K562 (cell line): ENCODE measurements at regions not wholly inside any gene's neighbourhood (a gene's known extent, or its start where the extent isn't known, plus 50 kb on each side); places are given as distances from the start of the nearest gene placed in this dataset.
"Not testable (repeated sequence)": the region's sequence is repeated elsewhere in the genome, so short reads cannot be mapped to it uniquely, and the experiment has no call there.

Source experiments
- ATAC-seq: fragments of 200-7000 bp; cut with Tn5 transposase; 3 replicates; pipeline ENCODE4 v1.9.1; 2020; ENCODE audit warnings: moderate library complexity
- BruUV-seq: library from RNA; stranded (reverse); fragments of 400-500 nt; replicated peaks from 2 replicates; lab custom pipeline; 2021; lab: Mats Ljungman, UMichigan
- CTCF ChIA-PET: fragments of 300-600 bp; formaldehyde crosslinking; extraction: SDS; loops from one replicate; lab custom pipeline; 2021; ENCODE audit warnings: low intra/inter-chr PET ratio; lab: Yijun Ruan, JAX
- POLR2A ChIA-PET: fragments of 300-600, 350-650 bp; sonication (Branson Sonifier 250); formaldehyde crosslinking; extraction: SDS; loops from one replicate; lab custom pipeline; 2021; ENCODE audit warnings: antibody characterized with exemption, inconsistent platforms; lab: Yijun Ruan, JAX
- DNase-seq, 4 experiments: peaks; one replicate each; pipeline versions ENCODE4 v3.0.0 to v3.0.0-alpha.2; 2011 to 2018; ENCODE audit warnings: low spot score in 3 of 4, mixed read lengths in 3 of 4; ENCODE audit errors: extremely low read depth in 1 of 4
- FAIRE-seq: peaks from 2 replicates; lab custom pipeline; 2011; peaks lifted over from hg19 to GRCh38; lab: Jason Lieb, UNC
- H2AFZ ChIP-seq: 2 replicates; pipeline ENCODE4 v1.6.0; 2011; ENCODE audit warnings: low read depth, low read length, control low read depth, inconsistent platforms
- H3K27ac ChIP-seq: fragments of 200-600 bp; 3 replicates; pipeline ENCODE4 v1.8.0; 2011; ENCODE audit warnings: low read depth, mild to moderate bottlenecking, control low read depth, inconsistent platforms, low read length, moderate library complexity, mixed read lengths; ENCODE audit errors: extremely low read depth
- H3K27me3 ChIP-seq, 2 experiments: fragments of 300-600 bp in 1 of 2; 2 replicates in 1 of 2; 3 replicates in 1 of 2; pipeline versions ENCODE4 v1.6.0 to v1.8.0; 2011; ENCODE audit warnings: inconsistent platforms in 2 of 2, low read length in 2 of 2, mild to moderate bottlenecking in 1 of 2, mixed read lengths in 1 of 2, moderate library complexity in 1 of 2; ENCODE audit not compliant: control insufficient read depth in 2 of 2, insufficient read depth in 2 of 2
- H3K36me3 ChIP-seq: fragments of 300-600 bp; 3 replicates; pipeline ENCODE4 v1.8.0; 2011; ENCODE audit warnings: mild to moderate bottlenecking, low read length, inconsistent platforms; ENCODE audit not compliant: control insufficient read depth, insufficient read depth
- H3K4me1 ChIP-seq, 2 experiments: fragments of 200-600 bp in 1 of 2; replicated peaks in 1 of 2; 2 replicates in 1 of 2; 3 replicates in 1 of 2; pipeline versions ENCODE4 v1.5.1 to v1.8.0; 2011; ENCODE audit warnings: inconsistent platforms in 2 of 2, low read length in 2 of 2, mild to moderate bottlenecking in 1 of 2, mixed read lengths in 1 of 2, moderate library complexity in 1 of 2; ENCODE audit not compliant: control insufficient read depth in 2 of 2, insufficient read depth in 2 of 2
- H3K4me2 ChIP-seq: 2 replicates; pipeline ENCODE4 v1.6.1; 2011; ENCODE audit warnings: low read length, control low read depth, inconsistent platforms, mixed read lengths; ENCODE audit not compliant: insufficient read depth
- H3K4me3 ChIP-seq: fragments of 200-600 bp; sonication (generic), shearing (Covaris generic); 2 replicates; pipeline ENCODE4 v1.5.1; 2016; ENCODE audit warnings: control low read depth, inconsistent platforms
- H3K79me2 ChIP-seq: fragments of 200-600 bp; 3 replicates; pipeline ENCODE4 v1.8.0; 2011; ENCODE audit warnings: low read length, inconsistent platforms; ENCODE audit not compliant: control insufficient read depth, insufficient read depth
- H3K9ac ChIP-seq, 2 experiments: 2 replicates each; pipeline versions ENCODE4 v1.6.0 to v1.6.1; 2011; ENCODE audit warnings: low read depth in 2 of 2, low read length in 2 of 2, control low read depth in 1 of 2, inconsistent platforms in 1 of 2, mild to moderate bottlenecking in 1 of 2, mixed read lengths in 1 of 2; ENCODE audit not compliant: insufficient read depth in 1 of 2
- H3K9me1 ChIP-seq: one replicate; pipeline ENCODE4 v1.6.0; 2011; ENCODE audit warnings: inconsistent platforms, mild to moderate bottlenecking, low read length, moderate library complexity; ENCODE audit not compliant: control insufficient read depth, insufficient read depth
- H3K9me3 ChIP-seq: replicated peaks from 2 replicates; pipeline ENCODE4 v1.5.1; 2011; ENCODE audit warnings: low read depth, low read length, inconsistent platforms; ENCODE audit not compliant: control insufficient read depth, insufficient read depth
- H4K20me1 ChIP-seq: replicated peaks from 2 replicates; pipeline ENCODE4 v1.6.1; 2011; ENCODE audit warnings: low read length, inconsistent platforms, mixed read lengths; ENCODE audit not compliant: control insufficient read depth, insufficient read depth
- REST ChIP-seq, 2 experiments: fragments of 450-650 bp; formaldehyde crosslinking in 1 of 2; IDR thresholded peaks; 2 replicates each; pipeline versions ENCODE4 v1.4.0 to v1.6.1; 2014 to 2020; ENCODE audit warnings: mild to moderate bottlenecking in 2 of 2, borderline replicate concordance in 1 of 2, low read depth in 1 of 2
- WGBS: fragments of 100-300 bp; shearing (Covaris generic); methylation state at CpG from one replicate; pipeline ENCODE4 v1.1.6; 2016; ENCODE audit warnings: low coverage, mixed read lengths; ENCODE audit not compliant: insufficient coverage; ENCODE audit errors: missing lambda C conversion rate; 5-methylcytosine and 5-hydroxymethylcytosine counted together
- in situ Hi-C: fragments of 300-500 bp; cut with MboI; formaldehyde crosslinking; loops from 4 replicates; pipeline ENCODE4 v1.15.0; 2018; ENCODE audit warnings: inconsistent platforms, mixed read lengths
- intact Hi-C: fragments of 100-400 bp; cut with micrococcal nuclease; formaldehyde crosslinking; loops from 2 replicates; pipeline ENCODE4 v1.14.2; 2022

- BruUV-seq = no TSS peak
- in situ Hi-C loops = no loop called here
- ChIA-PET POLR2A (no interaction called here), CTCF (no interaction called here)
- H3K9ac ChIP-seq = no peak overlapping the region
- WGBS = 4% methylated on average over 4 of the region's 4 CpGs
- no peak for DNase-seq
- H3K9me1 ChIP-seq = no peaks in the 10 kb centered on the region
- FAIRE-seq = no peak
- no peaks in the 10 kb centered on the region for H3K27me3 ChIP-seq
- no peaks in the 10 kb centered on the region for H3K4me1 ChIP-seq
- H3K27ac ChIP-seq = no peak overlapping the region
- no peaks in the 10 kb centered on the region for H3K36me3 ChIP-seq
- intact Hi-C loops = no loop called here
- H3K79me2 ChIP-seq = no peaks in the 10 kb centered on the region
- no peak overlapping the region for H3K4me3 ChIP-seq
- no peaks in the 10 kb centered on the region for H4K20me1 ChIP-seq
- H3K9me3 ChIP-seq = no peaks in the 10 kb centered on the region
- no peak overlapping the region for H3K4me2 ChIP-seq
- TF ChIP-seq REST (IDR thresholded peaks at IDR 0.05; ENCODE audit: borderline replicate concordance) = no peak
- TF ChIP-seq REST (CRISPR knock-in tag; IDR thresholded peaks at IDR 0.05; ENCODE audit: low read depth) = no peak
- no peak for ATAC-seq
- no peak overlapping the region for H2AFZ ChIP-seq
Measured at GRCh38 chr5:44969825-44970224, 161.1 kb downstream of the MRPS30 start.

- in situ Hi-C loops, ATAC-seq, DNase-seq, H3K9me1 ChIP-seq, H3K36me3 ChIP-seq, H3K27me3 ChIP-seq, H2AFZ ChIP-seq, BruUV-seq, H3K9me3 ChIP-seq, H3K4me1 ChIP-seq, intact Hi-C loops, H3K4me3 ChIP-seq, H3K27ac ChIP-seq, H3K4me2 ChIP-seq, FAIRE-seq, H3K79me2 ChIP-seq, H4K20me1 ChIP-seq, H3K9ac ChIP-seq, POLR2A ChIA-PET: not testable (repeated sequence)
- WGBS = 0% methylated on average over 2 of the region's 2 CpGs
- CTCF ChIA-PET = interaction anchor here (0.6 kb wide), 1 partner anchor 1743 kb away, joined by 5 read pairs; no protein-coding TSS in a partner anchor
Measured at GRCh38 chr5:44970963-44971362, 162.2 kb downstream of the MRPS30 start.
